Thoracic aorta (tissue), 2 donors: ENCODE measurements at regions not wholly inside any gene's neighbourhood (a gene's known extent, or its start where the extent isn't known, plus 50 kb on each side); places are given as distances from the start of the nearest gene placed in this dataset.

Experiments
- ATAC-seq: fragments of 150-250 bp; one replicate; pipeline ENCODE4 v1.8.0; 2017; ENCODE audit warnings: low read depth; ENCODE audit not compliant: insufficient number of reproducible peaks, low FRiP score
- DNase-seq: peaks from one replicate; pipeline ENCODE4 v3.0.0-alpha.2; 2020; ENCODE audit warnings: low spot score
- H3K27ac ChIP-seq, 2 donors: fragments of 200-600 bp; sonication (generic); 1 replicate in 1 of 2; 2 replicates in 1 of 2; pipeline ENCODE4 v1.5.1; 2016; ENCODE audit warnings: mild to moderate bottlenecking in 2 of 2, moderate library complexity in 2 of 2
- H3K27me3 ChIP-seq: fragments of 200-600 bp; sonication (generic); replicated peaks from 2 replicates; pipeline ENCODE4 v1.6.0; 2016; ENCODE audit warnings: mild to moderate bottlenecking; ENCODE audit not compliant: insufficient read depth
- H3K36me3 ChIP-seq: fragments of 200-600 bp; sonication (generic); one replicate; pipeline ENCODE4 v1.5.1; 2016
- H3K4me1 ChIP-seq, 2 donors: fragments of 200-600 bp; sonication (generic); 1 replicate in 1 of 2; 2 replicates in 1 of 2; pipeline versions ENCODE4 v1.5.1 to v1.6.0; 2016; ENCODE audit warnings: low read depth in 2 of 2, mild to moderate bottlenecking in 1 of 2; ENCODE audit not compliant: control insufficient read depth in 1 of 2
- H3K4me3 ChIP-seq: fragments of 200-600 bp; sonication (generic); 2 replicates; pipeline ENCODE4 v1.5.1; 2016; ENCODE audit warnings: mild to moderate bottlenecking
- H3K9me3 ChIP-seq: fragments of 200-600 bp; sonication (generic); 2 replicates; pipeline ENCODE4 v1.5.1; 2016
- CTCF ChIP-seq: fragments of 200-600 bp; sonication (generic); IDR thresholded peaks from one replicate; pipeline ENCODE4 v1.5.1; 2019; ENCODE audit warnings: antibody characterized with exemption

- DNase-seq, result peak; percentile 54
- Histone ChIP-seq H3K27me3 (no peaks in the 10 kb centered on the region), H3K9me3 (no peaks in the 10 kb centered on the region), H3K36me3 (no peaks in the 10 kb centered on the region), H3K4me1 (peaks cover 3 to 30% of the 10 kb centered on the region in 2 donors), H3K27ac (peak overlapping the region; percentile 48 to 71), H3K4me3 (no peak overlapping the region)
- TF ChIP-seq CTCF, result no peak
- ATAC-seq, result peak; percentile 92
Observed at GRCh38 chr5:173764332-173765028, 123.7 kb upstream of the CPEB4 start.

GRCh38 chr5:173765029-173765644 lies 123.0 kb upstream of the CPEB4 start:
- Histone ChIP-seq H3K4me1 (peaks cover 3 to 30% of the 10 kb centered on the region in 2 donors), H3K27ac (peak overlapping the region; percentile 48 to 71), H3K9me3 (no peaks in the 10 kb centered on the region), H3K4me3 (no peak overlapping the region), H3K27me3 (no peaks in the 10 kb centered on the region), H3K36me3 (no peaks in the 10 kb centered on the region)
- no peak for TF ChIP-seq CTCF
- DNase-seq (no peak), ATAC-seq (no peak)

GRCh38 chr5:173765661-173766060 lies 122.5 kb upstream of the CPEB4 start:
- Histone ChIP-seq H3K4me3 (no peak overlapping the region), H3K27ac (peak overlapping the region in 1 of 2 donors; percentile 52), H3K4me1 (peaks cover 3 to 30% of the 10 kb centered on the region in 2 donors), H3K36me3 (no peaks in the 10 kb centered on the region), H3K27me3 (no peaks in the 10 kb centered on the region), H3K9me3 (no peaks in the 10 kb centered on the region)
- DNase-seq (no peak), ATAC-seq (no peak)
- no peak for TF ChIP-seq CTCF

GRCh38 chr5:173767574-173768266 lies 120.4 kb upstream of the CPEB4 start:
- Histone ChIP-seq H3K27ac (no peak overlapping the region), H3K9me3 (no peaks in the 10 kb centered on the region), H3K4me3 (no peak overlapping the region), H3K4me1 (peaks cover 3 to 30% of the 10 kb centered on the region in 2 donors), H3K36me3 (no peaks in the 10 kb centered on the region), H3K27me3 (no peaks in the 10 kb centered on the region)
- ATAC-seq (no peak), DNase-seq (no peak)
- no peak for TF ChIP-seq CTCF

GRCh38 chr5:173768267-173768806 lies 119.8 kb upstream of the CPEB4 start:
- H3K27ac ChIP-seq, result no peak overlapping the region
- H3K27me3 ChIP-seq, result no peaks in the 10 kb centered on the region
- no peak overlapping the region for H3K4me3 ChIP-seq
- H3K36me3 ChIP-seq, result no peaks in the 10 kb centered on the region
- no peaks in the 10 kb centered on the region for H3K9me3 ChIP-seq
- ATAC-seq, result no peak
- no peak for DNase-seq
- peaks cover 3 to 30% of the 10 kb centered on the region in 2 donors for H3K4me1 ChIP-seq
- TF ChIP-seq CTCF, result no peak
